ENCODE measurements at regions not wholly inside any gene's neighbourhood (a gene's known extent, or its start where the extent isn't known, plus 50 kb on each side); places are given as distances from the start of the nearest gene placed in this dataset.

DNA sequence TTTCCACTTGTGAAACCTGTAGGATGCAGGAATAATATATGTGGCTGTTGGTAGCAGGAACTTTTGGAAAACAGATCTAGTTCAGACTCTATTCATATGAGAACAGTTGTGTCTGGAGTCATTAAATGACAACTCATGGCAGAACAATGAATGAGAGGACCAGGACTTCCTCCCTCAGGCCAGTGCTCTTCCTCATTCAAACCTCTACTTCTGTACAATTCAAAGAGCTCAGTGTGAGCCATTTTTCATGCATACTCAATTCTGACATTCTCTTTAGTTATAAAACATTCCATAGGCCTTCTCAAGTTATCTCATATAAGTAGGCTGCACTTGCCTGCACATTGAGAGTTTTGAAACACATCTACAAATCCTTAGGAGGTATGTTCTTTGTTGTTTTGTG, 1526.6 kb upstream of the FLRT2 start:
- no peak overlapping the region for H3K4me3 ChIP-seq (ENCODE audit: low read depth, low read length)
- no peak for TF ChIP-seq CTCF (IDR thresholded peaks at IDR 0.05; ENCODE audit: low read depth, low read length)

GRCh38 chr14:84006643-84007155, 1523.2 kb upstream of the FLRT2 start:
- no peak overlapping the region for H3K4me3 ChIP-seq (ENCODE audit: low read depth, low read length)
- no peak for TF ChIP-seq CTCF (IDR thresholded peaks at IDR 0.05; ENCODE audit: low read depth, low read length)

GRCh38 chr14:84013424-84013823, 1516.5 kb upstream of the FLRT2 start:
- no peak for TF ChIP-seq CTCF (IDR thresholded peaks at IDR 0.05; ENCODE audit: low read depth, low read length)
- H3K4me3 ChIP-seq (ENCODE audit: low read depth, low read length): no peak overlapping the region

DNA sequence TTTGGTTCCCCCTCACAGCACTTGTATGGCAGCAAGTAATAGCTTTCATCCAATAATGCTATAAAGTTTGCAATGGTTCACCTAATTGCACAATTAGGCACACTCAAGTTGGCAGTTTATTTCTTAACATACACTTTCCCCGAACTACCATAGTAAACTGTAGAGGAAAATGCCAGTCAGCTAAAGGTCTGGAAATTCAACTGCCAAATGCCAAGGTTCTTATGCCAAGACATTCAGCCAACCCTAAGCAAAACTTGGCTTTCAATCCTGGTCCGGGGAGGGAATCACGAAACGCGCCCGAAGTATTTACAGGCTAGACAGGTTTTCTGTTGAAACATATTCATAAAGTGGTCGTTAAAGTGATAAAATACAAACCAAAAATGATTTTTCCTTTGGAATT, 1512.4 kb upstream of the FLRT2 start:
- H3K4me3 ChIP-seq (ENCODE audit: low read depth, low read length): no peak overlapping the region
- no peak for TF ChIP-seq CTCF (IDR thresholded peaks at IDR 0.05; ENCODE audit: low read depth, low read length)

DNA sequence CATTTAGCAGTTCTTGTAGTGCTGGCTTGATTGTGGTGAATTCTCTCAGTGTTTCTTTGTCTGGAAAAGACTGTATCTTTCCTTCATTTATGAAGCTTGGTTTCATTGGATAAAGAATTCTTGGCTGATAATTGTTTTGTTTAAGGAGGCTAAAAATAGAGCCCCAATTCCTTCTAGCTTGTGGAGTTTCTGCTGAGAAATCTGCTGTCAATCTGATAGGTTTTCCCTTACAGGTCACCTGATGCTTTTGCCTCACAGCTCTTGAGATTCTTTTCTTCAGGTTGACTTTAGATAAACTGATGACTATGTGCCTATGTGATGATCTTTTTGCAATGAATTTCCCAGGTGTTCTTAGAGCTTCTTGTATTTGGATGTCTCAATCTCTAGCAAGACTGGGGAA, 1508.5 kb upstream of the FLRT2 start:
- H3K4me3 ChIP-seq (ENCODE audit: low read depth, low read length): no peak overlapping the region
- no peak for TF ChIP-seq CTCF (IDR thresholded peaks at IDR 0.05; ENCODE audit: low read depth, low read length)

DNA sequence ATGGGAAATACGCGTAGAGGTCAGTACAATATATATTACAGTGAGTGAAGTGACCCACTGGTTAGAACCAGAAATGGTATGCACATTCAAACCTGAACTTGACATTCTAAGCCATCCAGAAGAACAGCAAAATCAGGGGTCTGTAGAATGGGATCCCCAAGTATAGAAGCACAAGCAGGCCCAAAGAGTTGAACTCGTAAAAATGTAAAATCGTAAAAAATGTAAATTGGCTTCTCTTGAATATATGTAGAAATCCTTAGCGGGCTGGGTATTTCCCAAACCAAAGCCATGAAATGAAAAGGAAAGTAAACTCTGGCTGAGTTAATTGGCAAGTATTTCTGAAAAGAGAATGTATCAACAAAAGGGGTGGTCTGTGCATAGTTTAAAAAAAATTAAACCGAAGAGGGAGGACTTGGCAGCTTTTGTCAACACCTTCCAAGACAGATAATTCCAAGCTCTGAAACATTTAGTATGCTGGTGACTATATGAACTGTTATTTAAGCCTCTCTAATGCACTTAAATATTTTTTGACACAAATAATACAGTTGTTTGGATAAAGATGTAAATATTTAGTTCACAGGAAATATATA, 1505.6 kb upstream of the FLRT2 start:
- TF ChIP-seq CTCF (IDR thresholded peaks at IDR 0.05; ENCODE audit: low read depth, low read length): no peak
- H3K4me3 ChIP-seq (ENCODE audit: low read depth, low read length): no peak overlapping the region

DNA sequence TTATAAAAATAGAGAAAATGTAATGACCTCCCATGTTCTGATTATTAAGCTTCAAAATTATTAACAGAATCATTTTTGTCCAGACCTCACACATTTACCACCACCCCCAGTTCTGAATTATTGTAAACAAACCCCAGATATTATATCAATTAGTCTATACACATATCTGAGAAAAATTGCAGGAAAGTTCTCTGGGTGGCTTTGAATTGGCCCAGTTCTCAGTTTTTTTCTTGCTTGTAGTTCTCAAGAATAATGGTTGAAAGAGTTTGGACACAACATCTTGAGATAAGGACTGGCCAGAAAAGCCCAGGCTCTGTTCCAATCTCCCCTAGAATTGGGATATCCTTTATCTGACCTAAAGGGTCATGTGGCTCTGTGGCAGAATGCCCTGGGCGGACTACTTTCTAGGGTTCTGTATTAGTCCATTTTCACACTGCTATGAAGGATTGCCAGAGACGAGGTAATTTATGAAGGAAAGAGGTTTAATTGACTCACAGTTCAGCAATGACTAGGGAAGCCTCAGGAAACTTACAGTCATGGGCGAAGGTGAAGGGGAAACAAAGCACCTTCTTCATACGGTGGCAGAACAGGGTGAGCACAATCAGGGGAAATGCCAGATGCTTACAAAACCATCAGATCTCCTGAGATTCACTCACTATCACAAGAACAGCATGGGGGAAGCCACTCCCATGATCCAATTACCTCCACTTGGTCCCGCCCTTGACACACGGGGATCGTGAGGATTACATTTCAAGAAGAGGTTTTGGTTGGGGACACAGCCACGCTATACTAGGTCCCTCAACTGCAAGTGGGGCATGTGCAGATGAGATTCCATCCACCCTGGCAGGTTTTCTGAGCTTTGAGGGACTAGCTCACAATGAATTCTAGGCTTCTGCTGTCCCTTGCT, 1504.6 kb upstream of the FLRT2 start:
- H3K4me3 ChIP-seq (ENCODE audit: low read depth, low read length): no peak overlapping the region
- TF ChIP-seq CTCF (IDR thresholded peaks at IDR 0.05; ENCODE audit: low read depth, low read length): no peak

Data from WI38 (cell line).